Activated naive CD4-positive, alpha-beta T cell treated with anti-CD3 and anti-CD28 coated beads, Interleukin-2, amount 50 U/mL, for 72 hours (primary cell): ENCODE measurements at regions not wholly inside any gene's neighbourhood (a gene's known extent, or its start where the extent isn't known, plus 50 kb on each side); places are given as distances from the start of the nearest gene placed in this dataset.
"Not testable (repeated sequence)": the region's sequence is repeated elsewhere in the genome, so short reads cannot be mapped to it uniquely, and the experiment has no call there.

Experiments
- ATAC-seq, 2 donors: fragments of 150-1000 bp; cut with Tn5 transposase; 2 replicates each; pipeline ENCODE4 v1.10.0; 2021; ENCODE audit warnings: mild to moderate bottlenecking in 2 of 2, moderate library complexity in 2 of 2
- DNase-seq, 2 donors: peaks; one replicate each; pipeline ENCODE4 v3.0.0; 2021 to 2022; ENCODE audit warnings: low spot score in 2 of 2
- H3K27ac Mint-ChIP-seq, 2 donors: one replicate each; pipeline ENCODE4 v1.8.0; 2022; ENCODE audit warnings: mild to moderate bottlenecking in 2 of 2, mixed read lengths in 2 of 2
- H3K36me3 Mint-ChIP-seq, 2 donors: one replicate each; pipeline ENCODE4 v1.8.0; 2022; ENCODE audit warnings: mixed read lengths in 2 of 2
- H3K9me3 Mint-ChIP-seq, 2 donors: one replicate each; pipeline ENCODE4 v1.8.0; 2022; ENCODE audit warnings: mixed read lengths in 2 of 2

DNA sequence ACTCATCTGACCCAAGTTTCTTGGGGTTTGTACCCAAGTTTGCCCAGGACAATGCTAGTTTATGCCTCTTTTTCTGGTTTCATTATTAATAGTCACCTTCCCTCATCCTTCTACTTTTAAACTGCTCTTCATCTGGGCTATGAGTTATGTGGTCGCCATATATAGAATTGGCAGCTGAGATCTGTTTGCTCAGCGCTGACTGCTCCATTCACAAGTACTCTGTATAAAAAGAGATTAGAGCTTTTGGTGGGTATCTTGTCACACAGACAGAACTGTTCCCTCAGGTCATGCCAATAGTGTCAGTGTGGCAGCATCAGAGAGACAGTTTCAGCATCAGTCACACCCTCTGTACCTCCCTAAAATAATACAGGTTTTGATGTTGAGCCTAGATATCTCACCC, 326.0 kb downstream of the RAB38 start:
- no peaks in the 10 kb centered on the region for H3K36me3 Mint-ChIP-seq
- ATAC-seq (no peak), DNase-seq (no peak)
- no peaks in the 10 kb centered on the region for H3K9me3 Mint-ChIP-seq
- no peak overlapping the region for H3K27ac Mint-ChIP-seq

GRCh38 chr11:87840786-87841185, 334.5 kb downstream of the RAB38 start:
- no peaks in the 10 kb centered on the region for H3K36me3 Mint-ChIP-seq
- DNase-seq = no peak
- no peak for ATAC-seq
- H3K27ac Mint-ChIP-seq = no peak overlapping the region
- H3K9me3 Mint-ChIP-seq = peaks cover 0 to 13% of the 10 kb centered on the region in 2 donors

- ATAC-seq (no peak), DNase-seq (no peak)
- no peak overlapping the region for H3K27ac Mint-ChIP-seq
- peaks cover 4 to 11% of the 10 kb centered on the region in 2 donors for H3K9me3 Mint-ChIP-seq
- no peaks in the 10 kb centered on the region for H3K36me3 Mint-ChIP-seq
Observed at GRCh38 chr11:87832211-87832610, 343.0 kb downstream of the RAB38 start.

DNA sequence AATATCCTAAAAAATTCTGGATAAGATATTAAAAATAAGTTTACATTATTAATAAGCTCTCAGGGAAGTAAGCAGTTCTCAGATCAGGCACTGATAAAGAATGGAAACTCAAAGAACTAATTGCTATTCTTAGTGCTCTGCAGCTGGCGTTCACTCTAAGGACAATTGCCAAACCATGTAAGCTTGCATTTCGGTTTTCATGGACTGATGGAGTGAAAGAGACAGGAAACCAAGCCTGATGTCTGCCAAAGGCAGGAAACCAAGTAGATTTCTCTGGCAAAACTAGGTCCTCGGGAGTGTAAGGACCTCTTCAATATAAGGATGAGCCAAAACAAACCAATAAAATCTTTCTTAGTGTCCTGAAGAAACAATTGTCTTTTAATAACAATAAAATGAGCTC, 355.2 kb downstream of the RAB38 start:
- ATAC-seq (no peak), DNase-seq (no peak)
- Mint-ChIP-seq H3K9me3 (peaks cover 0 to 8% of the 10 kb centered on the region in 2 donors), H3K27ac (no peak overlapping the region), H3K36me3 (no peaks in the 10 kb centered on the region)

DNA sequence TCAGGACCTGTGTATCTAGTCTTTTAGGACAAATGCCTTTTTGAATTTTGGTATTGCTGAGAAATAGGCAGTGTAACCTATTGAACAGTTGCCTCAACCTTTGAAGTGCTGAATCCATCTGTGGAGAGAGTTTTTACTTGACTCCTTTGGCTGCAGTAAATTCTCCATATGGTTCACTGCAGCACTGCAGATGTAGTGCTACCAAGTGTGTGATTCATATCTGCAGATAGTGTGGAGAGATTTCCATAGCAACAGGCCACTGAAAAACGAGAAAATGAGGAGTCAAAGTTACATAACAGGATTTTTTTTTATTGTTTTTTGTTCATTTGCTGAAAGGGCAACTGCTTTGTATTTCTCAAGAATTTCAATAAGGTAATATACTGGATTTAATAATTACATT, 356.1 kb downstream of the RAB38 start:
- no peaks in the 10 kb centered on the region for H3K36me3 Mint-ChIP-seq
- DNase-seq (no peak), ATAC-seq (peak in 1 of 2 donors; percentile 71)
- H3K27ac Mint-ChIP-seq = no peak overlapping the region
- peaks cover 0 to 10% of the 10 kb centered on the region in 2 donors for H3K9me3 Mint-ChIP-seq

GRCh38 chr11:87812571-87813365, 362.5 kb downstream of the RAB38 start:
- ATAC-seq (no peak), DNase-seq (no peak)
- Mint-ChIP-seq H3K9me3 (peaks cover 0 to 10% of the 10 kb centered on the region in 2 donors), H3K36me3 (no peaks in the 10 kb centered on the region), H3K27ac (no peak overlapping the region)

DNA sequence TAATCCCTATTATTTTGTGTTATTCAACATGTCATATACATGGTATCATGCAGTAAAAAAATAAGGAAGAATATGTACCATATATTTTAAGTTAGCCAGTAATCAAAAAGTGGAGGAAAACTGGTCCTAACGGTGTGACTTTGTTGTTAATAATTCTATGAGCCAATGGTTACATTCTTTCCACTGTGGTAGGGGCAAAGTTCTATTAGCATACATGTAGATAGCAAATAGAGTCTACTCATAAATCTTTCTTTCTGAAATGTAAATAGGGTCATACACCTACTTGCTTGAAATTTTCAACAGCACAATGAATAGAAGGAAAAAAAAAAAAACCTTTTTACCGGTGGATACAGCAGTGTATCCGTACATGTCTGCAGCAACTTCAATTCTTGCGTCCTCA, 364.8 kb downstream of the RAB38 start:
- Mint-ChIP-seq H3K9me3 (peaks cover 0 to 10% of the 10 kb centered on the region in 2 donors), H3K27ac (no peak overlapping the region), H3K36me3 (no peaks in the 10 kb centered on the region)
- ATAC-seq (no peak), DNase-seq (no peak)

DNA sequence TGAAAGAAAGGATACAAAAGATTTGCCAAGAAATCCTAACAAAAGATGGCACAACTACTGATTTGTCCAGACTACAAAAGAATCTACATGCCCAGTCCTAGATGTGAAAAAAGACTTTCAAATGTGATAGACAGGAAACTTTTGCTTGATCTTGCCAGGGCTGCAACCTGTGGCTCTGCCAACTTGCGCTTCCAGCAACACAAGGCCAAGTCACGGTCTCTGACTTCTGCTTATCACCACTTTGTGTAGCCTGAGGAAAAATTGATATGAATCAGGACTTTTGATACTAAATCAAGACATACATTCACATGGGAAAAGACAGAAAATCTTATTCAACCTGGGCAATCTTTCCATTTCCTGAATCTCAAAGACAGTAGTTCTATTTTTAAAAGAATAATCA, 366.0 kb downstream of the RAB38 start:
- no peak for ATAC-seq
- H3K36me3 Mint-ChIP-seq = no peaks in the 10 kb centered on the region

GRCh38 chr11:87804176-87804575, 371.1 kb downstream of the RAB38 start:
- peaks cover 0 to 4% of the 10 kb centered on the region in 2 donors for H3K9me3 Mint-ChIP-seq
- H3K36me3 Mint-ChIP-seq = no peaks in the 10 kb centered on the region
- H3K27ac Mint-ChIP-seq = no peak overlapping the region
- no peak for ATAC-seq
- no peak for DNase-seq

More for the DNA sequence above, 366.0 kb downstream of the RAB38 start:
- peaks cover 0 to 4% of the 10 kb centered on the region in 2 donors for H3K9me3 Mint-ChIP-seq
- H3K27ac Mint-ChIP-seq = no peak overlapping the region
- no peak for DNase-seq

DNA sequence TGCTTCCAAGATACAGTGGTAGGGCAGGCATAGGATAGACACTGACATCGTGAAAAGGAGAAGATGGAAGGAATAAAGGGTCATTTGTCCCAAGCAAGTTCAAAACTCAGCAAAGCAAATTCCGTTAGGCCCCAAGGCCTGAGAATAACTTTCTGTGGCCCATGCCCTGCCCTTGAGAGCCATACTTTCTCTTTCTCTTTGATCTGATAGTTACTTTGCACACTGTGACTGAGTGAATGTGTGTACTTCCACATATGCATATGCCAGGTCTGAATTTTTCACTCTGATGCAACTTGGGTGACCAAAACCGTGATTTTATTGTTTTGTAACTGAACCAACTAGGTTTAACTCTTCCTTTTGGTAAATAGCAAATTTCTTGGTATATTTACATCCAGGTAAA, 371.5 kb downstream of the RAB38 start:
- H3K27ac Mint-ChIP-seq = no peak overlapping the region
- no peak for ATAC-seq
- H3K36me3 Mint-ChIP-seq = no peaks in the 10 kb centered on the region
- peaks cover 0 to 4% of the 10 kb centered on the region in 2 donors for H3K9me3 Mint-ChIP-seq
- no peak for DNase-seq

DNA sequence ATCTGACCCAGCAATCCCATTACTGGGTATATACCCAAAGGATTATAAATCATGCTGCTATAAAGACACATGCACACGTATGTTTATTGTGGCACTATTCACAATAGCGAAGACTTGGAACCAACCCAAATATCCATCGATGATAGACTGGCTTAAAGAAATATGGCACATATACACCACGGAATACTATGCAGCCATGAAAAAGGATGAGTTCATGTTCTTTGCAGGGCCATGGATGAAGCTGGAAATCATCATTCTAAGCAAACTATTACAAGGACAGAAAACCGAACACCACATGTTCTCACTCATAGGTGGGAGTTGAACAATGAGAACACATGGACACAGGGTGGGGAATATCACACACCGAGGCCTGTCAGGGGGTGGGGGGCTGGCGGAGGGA, 390.4 kb downstream of the RAB38 start:
- not testable (repeated sequence) for H3K36me3 Mint-ChIP-seq, DNase-seq, H3K27ac Mint-ChIP-seq, ATAC-seq
- peaks cover 8 to 18% of the 10 kb centered on the region in 2 donors for H3K9me3 Mint-ChIP-seq

- DNase-seq (no peak), ATAC-seq (no peak)
- H3K9me3 Mint-ChIP-seq = peaks cover 8 to 13% of the 10 kb centered on the region in 2 donors
- H3K36me3 Mint-ChIP-seq = peaks cover 0 to 5% of the 10 kb centered on the region in 2 donors
- no peak overlapping the region for H3K27ac Mint-ChIP-seq
Observed at GRCh38 chr11:87780068-87780413, 395.2 kb downstream of the RAB38 start.

DNA sequence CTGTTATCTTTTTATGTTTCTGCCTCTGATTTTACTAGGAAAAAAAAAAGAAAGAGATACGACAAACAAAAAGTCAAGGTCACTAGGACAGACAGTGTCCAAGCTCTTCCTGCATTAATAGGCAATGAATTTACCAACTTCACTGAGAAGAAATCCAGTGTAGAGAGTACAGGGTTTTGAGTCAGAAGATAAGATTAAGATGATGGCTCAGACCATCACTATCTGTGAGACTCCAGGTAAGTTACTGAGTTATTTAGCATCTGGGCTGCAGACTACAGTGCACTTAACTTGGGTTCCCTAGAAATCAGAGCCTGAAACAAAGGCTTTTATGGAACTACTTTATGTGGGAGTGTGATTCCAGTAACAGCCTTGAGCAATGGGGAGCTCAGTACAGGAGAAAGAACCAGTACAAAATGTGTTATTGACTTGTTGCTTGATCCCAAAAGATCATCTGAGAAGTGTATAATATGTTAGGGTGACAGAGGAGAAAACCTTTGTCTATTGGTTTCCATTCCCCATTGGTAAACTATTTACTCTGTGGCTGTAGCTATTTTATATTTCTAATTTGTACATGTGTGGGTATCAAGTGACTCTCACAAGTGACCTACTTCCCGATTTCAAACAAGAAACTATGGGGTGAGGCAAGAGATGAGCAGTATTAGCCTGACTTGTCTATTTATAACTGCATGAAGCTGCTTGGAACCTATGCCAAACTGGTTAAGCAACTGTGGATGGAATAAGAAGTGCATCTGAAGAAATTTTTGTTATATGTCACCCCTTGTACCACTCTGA, 395.8 kb downstream of the RAB38 start:
- ATAC-seq = no peak
- no peak for DNase-seq
- Mint-ChIP-seq H3K36me3 (peaks cover 0 to 5% of the 10 kb centered on the region in 2 donors), H3K9me3 (peaks cover 8 to 11% of the 10 kb centered on the region in 2 donors), H3K27ac (no peak overlapping the region)

GRCh38 chr11:87778357-87778756, 396.9 kb downstream of the RAB38 start:
- DNase-seq = no peak
- Mint-ChIP-seq H3K36me3 (peaks cover 0 to 5% of the 10 kb centered on the region in 2 donors), H3K27ac (no peak overlapping the region)

GRCh38 chr11:87775036-87775435, 400.2 kb downstream of the RAB38 start:
- H3K36me3 Mint-ChIP-seq = no peaks in the 10 kb centered on the region
- peaks cover 0 to 3% of the 10 kb centered on the region in 2 donors for H3K9me3 Mint-ChIP-seq
- ATAC-seq (no peak), DNase-seq (no peak)
- H3K27ac Mint-ChIP-seq = no peak overlapping the region

More at GRCh38 chr11:87778357-87778756, 396.9 kb downstream of the RAB38 start:
- H3K9me3 Mint-ChIP-seq = peaks cover 6 to 8% of the 10 kb centered on the region in 2 donors
- no peak for ATAC-seq

DNA sequence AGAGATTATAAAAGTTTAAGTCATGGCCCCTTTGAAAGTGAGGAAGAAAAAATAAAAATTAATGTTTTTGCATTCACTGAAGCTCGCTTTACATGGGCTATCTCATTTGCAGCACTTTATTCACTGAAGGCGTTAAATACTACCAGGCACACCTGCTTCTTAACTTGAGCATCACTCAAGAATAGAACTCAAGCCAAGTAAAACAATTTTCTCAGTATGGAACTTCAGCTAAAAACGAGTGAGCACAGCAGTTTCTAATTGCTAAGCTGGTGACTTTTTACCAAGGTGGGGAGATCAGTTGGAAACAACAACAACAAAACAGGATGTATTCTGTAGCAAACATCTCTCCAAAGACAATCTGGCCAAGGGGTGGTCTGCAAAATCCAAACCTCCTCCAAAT, 405.6 kb downstream of the RAB38 start:
- DNase-seq (no peak), ATAC-seq (no peak)
- Mint-ChIP-seq H3K27ac (no peak overlapping the region), H3K36me3 (no peaks in the 10 kb centered on the region), H3K9me3 (peaks cover 3 to 6% of the 10 kb centered on the region in 2 donors)

GRCh38 chr11:87767615-87768014, 407.6 kb downstream of the RAB38 start:
- Mint-ChIP-seq H3K36me3 (no peaks in the 10 kb centered on the region), H3K9me3 (peaks cover 13 to 14% of the 10 kb centered on the region in 2 donors), H3K27ac (no peak overlapping the region)
- no peak for DNase-seq
- ATAC-seq = no peak
